IgD-negative memory B cell (primary cell): ENCODE measurements at regions not wholly inside any gene's neighbourhood (a gene's known extent, or its start where the extent isn't known, plus 50 kb on each side); places are given as distances from the start of the nearest gene placed in this dataset.

Experiments used
- H3K27ac Mint-ChIP-seq, 3 donors: one replicate each; pipeline ENCODE4 v1.8.0; 2020 to 2022; ENCODE audit warnings: mild to moderate bottlenecking in 3 of 3, mixed read lengths in 3 of 3, moderate library complexity in 1 of 3
- H3K27me3 Mint-ChIP-seq: one replicate; pipeline ENCODE4 v1.8.0; 2021; ENCODE audit warnings: mixed read lengths
- H3K36me3 Mint-ChIP-seq: one replicate; pipeline ENCODE4 v1.8.0; 2020; ENCODE audit warnings: mild to moderate bottlenecking, mixed read lengths
- H3K4me1 Mint-ChIP-seq, 3 donors: one replicate each; pipeline ENCODE4 v1.8.0; 2020 to 2022; ENCODE audit warnings: mixed read lengths in 3 of 3, mild to moderate bottlenecking in 1 of 3
- H3K4me3 Mint-ChIP-seq, 4 donors: one replicate each; pipeline ENCODE4 v1.8.0; 2020 to 2022; ENCODE audit warnings: mild to moderate bottlenecking in 4 of 4, mixed read lengths in 4 of 4, moderate library complexity in 3 of 4
- H3K9me3 Mint-ChIP-seq, 3 donors: one replicate each; pipeline ENCODE4 v1.8.0; 2020 to 2021; ENCODE audit warnings: mixed read lengths in 3 of 3, mild to moderate bottlenecking in 1 of 3

GRCh38 chr3:152091725-152092124 lies 177.0 kb upstream of the MBNL1 start:
- Mint-ChIP-seq H3K9me3 (peaks cover 0 to 2% (median 2%) of the 10 kb centered on the region in 3 donors), H3K36me3 (no peaks in the 10 kb centered on the region), H3K4me3 (no peak overlapping the region), H3K4me1 (no peaks in the 10 kb centered on the region), H3K27me3 (no peaks in the 10 kb centered on the region), H3K27ac (no peak overlapping the region)

GRCh38 chr3:152093901-152094300 lies 174.8 kb upstream of the MBNL1 start:
- no peaks in the 10 kb centered on the region for H3K27me3 Mint-ChIP-seq
- H3K9me3 Mint-ChIP-seq = peaks cover 0 to 2% (median 2%) of the 10 kb centered on the region in 3 donors
- H3K36me3 Mint-ChIP-seq = no peaks in the 10 kb centered on the region
- H3K4me3 Mint-ChIP-seq = peak overlapping the region in 1 of 4 donors; percentile 15
- H3K4me1 Mint-ChIP-seq = no peaks in the 10 kb centered on the region
- no peak overlapping the region for H3K27ac Mint-ChIP-seq

GRCh38 chr3:152094406-152094805 lies 174.3 kb upstream of the MBNL1 start:
- Mint-ChIP-seq H3K36me3 (no peaks in the 10 kb centered on the region), H3K9me3 (peaks cover 0 to 2% (median 2%) of the 10 kb centered on the region in 3 donors), H3K4me1 (no peaks in the 10 kb centered on the region), H3K4me3 (no peak overlapping the region), H3K27me3 (no peaks in the 10 kb centered on the region), H3K27ac (no peak overlapping the region)

- Mint-ChIP-seq H3K27me3 (no peaks in the 10 kb centered on the region), H3K4me3 (no peak overlapping the region), H3K4me1 (no peaks in the 10 kb centered on the region), H3K36me3 (no peaks in the 10 kb centered on the region), H3K27ac (no peak overlapping the region), H3K9me3 (peaks cover 0 to 2% (median 2%) of the 10 kb centered on the region in 3 donors)
These were observed 173.3 kb upstream of the MBNL1 start for GRCh38 chr3:152095472-152095871.

DNA sequence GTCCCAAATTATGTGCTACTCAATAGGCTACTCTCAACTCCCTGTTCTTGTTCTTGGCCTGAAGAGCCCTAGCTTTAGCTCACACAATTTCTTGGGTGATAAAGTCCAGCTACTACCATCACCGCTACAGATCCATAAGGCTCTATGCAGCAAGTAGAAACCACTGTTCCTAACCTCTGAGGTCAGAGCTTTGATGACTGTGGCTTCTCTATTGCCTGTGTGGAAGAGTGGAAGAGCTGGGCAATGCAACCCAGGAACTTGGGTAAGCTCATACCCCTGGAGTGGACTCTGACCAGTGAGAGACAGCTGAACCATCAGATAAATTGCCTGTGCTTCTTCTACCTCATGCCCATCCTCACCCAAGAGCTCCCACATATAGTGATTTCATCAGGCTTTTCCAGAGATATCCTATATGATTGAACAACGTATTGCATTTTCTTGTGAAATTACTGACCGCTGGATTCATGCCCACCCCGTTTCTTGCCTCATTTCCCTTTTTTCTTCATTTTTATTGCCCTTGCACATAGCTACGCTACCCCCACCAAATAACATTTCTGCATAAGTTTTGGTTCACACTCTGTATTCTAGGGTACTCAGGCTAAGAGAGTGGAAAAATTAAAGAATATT lies 172.3 kb upstream of the MBNL1 start:
- Mint-ChIP-seq H3K4me3 (no peak overlapping the region), H3K36me3 (no peaks in the 10 kb centered on the region), H3K4me1 (peaks cover 0 to 2% (median 0%) of the 10 kb centered on the region in 3 donors), H3K9me3 (peaks cover 0 to 2% (median 0%) of the 10 kb centered on the region in 3 donors), H3K27me3 (no peaks in the 10 kb centered on the region), H3K27ac (no peak overlapping the region)

GRCh38 chr3:152097120-152097519 lies 171.6 kb upstream of the MBNL1 start:
- H3K4me3 Mint-ChIP-seq = no peak overlapping the region
- H3K36me3 Mint-ChIP-seq = no peaks in the 10 kb centered on the region
- H3K27me3 Mint-ChIP-seq = no peaks in the 10 kb centered on the region
- H3K4me1 Mint-ChIP-seq = peaks cover 0 to 2% (median 0%) of the 10 kb centered on the region in 3 donors
- H3K27ac Mint-ChIP-seq = no peak overlapping the region
- H3K9me3 Mint-ChIP-seq = no peaks in the 10 kb centered on the region

GRCh38 chr3:152097770-152098169 lies 171.0 kb upstream of the MBNL1 start:
- Mint-ChIP-seq H3K9me3 (no peaks in the 10 kb centered on the region), H3K4me3 (no peak overlapping the region), H3K4me1 (peaks cover 0 to 2% (median 0%) of the 10 kb centered on the region in 3 donors), H3K27me3 (no peaks in the 10 kb centered on the region), H3K27ac (no peak overlapping the region), H3K36me3 (no peaks in the 10 kb centered on the region)

DNA sequence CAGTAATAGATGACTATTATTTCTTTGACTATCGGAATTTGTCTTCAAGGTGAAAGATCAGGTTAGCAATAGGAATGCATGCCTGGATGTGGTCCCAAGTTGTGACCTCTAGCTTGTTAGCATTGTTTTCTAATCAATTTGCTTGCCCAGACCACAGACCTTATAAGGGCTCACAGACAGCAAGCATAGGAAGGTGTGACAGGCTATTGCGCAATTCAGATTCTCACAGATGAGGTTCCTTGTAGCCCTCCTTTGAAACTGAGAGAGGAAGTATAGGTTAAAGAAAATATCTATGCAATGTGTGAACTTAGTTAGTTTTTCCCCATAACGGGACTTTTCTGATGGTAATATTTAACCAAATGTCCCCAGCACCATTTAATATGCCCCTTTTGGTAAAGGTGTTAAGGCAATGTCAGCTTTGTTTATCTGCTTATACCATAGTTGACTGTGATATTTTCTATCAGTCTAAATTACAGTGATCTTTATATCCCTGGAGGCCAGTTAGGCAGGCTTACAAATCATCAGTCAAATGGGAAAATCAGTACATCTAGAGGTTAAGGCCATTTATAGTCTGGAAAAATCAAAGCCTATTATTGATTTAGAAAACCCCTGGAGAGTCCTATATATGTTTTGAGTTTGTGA lies 168.1 kb upstream of the MBNL1 start:
- no peaks in the 10 kb centered on the region for H3K9me3 Mint-ChIP-seq
- no peak overlapping the region for H3K4me3 Mint-ChIP-seq
- H3K27me3 Mint-ChIP-seq = no peaks in the 10 kb centered on the region
- peaks cover 5 to 9% (median 6%) of the 10 kb centered on the region in 3 donors for H3K4me1 Mint-ChIP-seq
- no peaks in the 10 kb centered on the region for H3K36me3 Mint-ChIP-seq
- no peak overlapping the region for H3K27ac Mint-ChIP-seq

DNA sequence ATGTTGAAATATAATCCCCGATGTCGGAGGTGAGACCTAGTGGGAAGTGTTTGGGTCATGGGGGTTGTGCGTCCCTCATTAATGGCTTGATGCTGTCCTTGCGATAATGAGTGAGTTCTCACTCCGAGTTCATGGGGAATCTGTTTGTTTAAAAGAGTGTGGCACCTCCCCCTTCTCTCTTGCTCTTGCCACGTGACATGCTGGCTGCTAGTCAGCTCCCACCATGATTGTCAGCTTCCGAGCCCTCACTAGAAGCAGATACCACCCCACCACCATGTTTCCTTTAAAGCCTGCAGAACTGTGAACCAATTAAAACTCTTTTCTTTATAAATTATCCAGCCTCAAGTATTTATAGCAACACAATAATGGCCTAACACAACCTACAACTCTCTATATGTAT lies 166.3 kb upstream of the MBNL1 start:
- H3K36me3 Mint-ChIP-seq = no peaks in the 10 kb centered on the region
- H3K4me3 Mint-ChIP-seq = no peak overlapping the region
- no peaks in the 10 kb centered on the region for H3K27me3 Mint-ChIP-seq
- H3K4me1 Mint-ChIP-seq = peaks cover 5 to 9% (median 6%) of the 10 kb centered on the region in 3 donors
- no peak overlapping the region for H3K27ac Mint-ChIP-seq
- H3K9me3 Mint-ChIP-seq = no peaks in the 10 kb centered on the region

DNA sequence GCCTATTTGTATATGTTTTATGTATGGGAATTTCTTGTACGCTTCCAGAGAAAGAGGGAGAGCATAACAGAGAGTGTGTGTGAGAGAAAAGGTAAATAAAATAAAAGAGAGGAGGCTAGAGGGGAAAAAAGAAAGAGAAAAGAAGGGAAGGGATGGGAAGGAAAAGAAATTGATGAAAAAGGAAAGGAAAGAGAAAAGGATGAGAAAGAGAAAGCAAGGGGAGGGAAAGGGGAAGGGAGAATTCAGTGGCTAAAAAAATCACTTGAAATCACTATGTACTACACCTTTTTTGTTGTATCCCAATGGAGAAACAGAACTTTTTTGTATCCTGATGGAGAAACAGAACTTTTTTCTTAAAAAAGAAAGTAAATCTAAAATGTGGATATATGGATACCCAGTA lies 165.5 kb upstream of the MBNL1 start:
- Mint-ChIP-seq H3K9me3 (no peaks in the 10 kb centered on the region), H3K4me3 (no peak overlapping the region), H3K27me3 (no peaks in the 10 kb centered on the region), H3K36me3 (no peaks in the 10 kb centered on the region), H3K4me1 (peaks cover 5 to 9% (median 6%) of the 10 kb centered on the region in 3 donors), H3K27ac (no peak overlapping the region)

- no peaks in the 10 kb centered on the region for H3K36me3 Mint-ChIP-seq
- H3K4me1 Mint-ChIP-seq = peaks cover 5 to 9% (median 6%) of the 10 kb centered on the region in 3 donors
- no peaks in the 10 kb centered on the region for H3K27me3 Mint-ChIP-seq
- H3K4me3 Mint-ChIP-seq = no peak overlapping the region
- H3K9me3 Mint-ChIP-seq = no peaks in the 10 kb centered on the region
- no peak overlapping the region for H3K27ac Mint-ChIP-seq
These were observed 163.8 kb upstream of the MBNL1 start for GRCh38 chr3:152104847-152105415.

DNA sequence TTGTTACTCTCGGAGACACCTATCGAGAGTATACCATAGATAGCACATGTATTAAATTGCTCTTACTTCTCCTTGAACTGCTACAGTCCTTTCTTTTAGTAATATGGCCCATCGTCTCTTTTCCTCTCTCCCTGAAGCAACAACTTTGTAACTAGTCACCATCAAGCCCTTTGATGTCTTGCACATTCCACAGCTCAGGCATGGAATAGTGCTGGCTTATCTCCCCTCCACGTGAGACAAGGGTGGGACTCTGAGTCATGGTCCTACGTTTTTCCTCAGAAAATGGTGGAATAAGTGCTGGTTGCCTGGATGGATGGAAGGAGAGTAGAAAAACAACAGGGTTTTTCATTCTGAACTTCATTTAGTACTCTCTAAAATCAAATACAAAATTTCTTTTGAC lies 163.3 kb upstream of the MBNL1 start:
- Mint-ChIP-seq H3K27ac (peak overlapping the region in 1 of 3 donors; percentile 86), H3K4me1 (peaks cover 5 to 9% (median 6%) of the 10 kb centered on the region in 3 donors), H3K4me3 (peak overlapping the region in 1 of 4 donors; percentile 10), H3K27me3 (no peaks in the 10 kb centered on the region), H3K9me3 (no peaks in the 10 kb centered on the region), H3K36me3 (no peaks in the 10 kb centered on the region)

DNA sequence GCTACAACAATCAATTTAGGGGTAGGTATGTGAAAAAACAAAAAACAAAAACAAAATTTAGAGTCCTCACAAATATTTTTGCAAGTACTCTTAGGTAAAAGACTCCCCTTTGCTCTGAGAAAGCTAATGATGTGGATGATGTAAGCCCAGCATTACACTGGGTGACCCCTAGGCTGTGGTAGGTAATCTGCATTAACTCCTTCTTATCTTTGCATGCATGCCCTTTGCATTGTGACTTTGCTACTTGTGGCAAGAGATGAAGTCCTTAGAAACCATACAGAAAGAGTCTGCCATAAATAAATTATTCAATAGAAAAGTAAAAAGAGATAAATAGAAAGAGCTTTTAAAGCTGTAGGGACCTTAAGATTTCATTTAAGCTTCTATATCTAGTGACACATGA lies 159.7 kb upstream of the MBNL1 start:
- no peak overlapping the region for H3K4me3 Mint-ChIP-seq
- no peaks in the 10 kb centered on the region for H3K36me3 Mint-ChIP-seq
- H3K4me1 Mint-ChIP-seq = peaks cover 5 to 7% (median 6%) of the 10 kb centered on the region in 3 donors

DNA sequence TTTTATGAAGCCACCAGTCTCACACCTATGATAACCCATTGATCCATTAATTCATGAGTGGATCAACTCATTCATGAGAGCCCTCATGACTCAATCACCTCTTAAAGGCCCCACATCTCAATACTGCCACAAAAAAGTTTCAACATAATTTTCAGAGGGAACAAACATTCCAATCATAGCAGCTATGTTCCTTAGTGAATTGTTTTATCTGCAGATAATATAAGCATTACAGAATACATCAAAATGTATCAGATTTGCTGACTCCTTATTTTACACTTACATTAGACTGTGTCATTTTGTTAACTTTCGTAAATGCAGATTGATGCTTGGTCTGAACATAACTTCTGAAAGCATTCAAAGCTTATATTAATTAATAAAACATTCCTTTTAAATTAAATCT lies 155.3 kb upstream of the MBNL1 start:
- Mint-ChIP-seq H3K27me3 (no peaks in the 10 kb centered on the region), H3K4me1 (no peaks in the 10 kb centered on the region), H3K27ac (no peak overlapping the region), H3K4me3 (no peak overlapping the region), H3K9me3 (peaks cover 0 to 8% (median 2%) of the 10 kb centered on the region in 3 donors), H3K36me3 (no peaks in the 10 kb centered on the region)

More for the DNA sequence above, 159.7 kb upstream of the MBNL1 start:
- H3K27me3 Mint-ChIP-seq = no peaks in the 10 kb centered on the region
- H3K9me3 Mint-ChIP-seq = no peaks in the 10 kb centered on the region
- no peak overlapping the region for H3K27ac Mint-ChIP-seq

GRCh38 chr3:152113992-152114651 lies 154.6 kb upstream of the MBNL1 start:
- Mint-ChIP-seq H3K27me3 (no peaks in the 10 kb centered on the region), H3K4me1 (no peaks in the 10 kb centered on the region), H3K36me3 (no peaks in the 10 kb centered on the region), H3K9me3 (peaks cover 0 to 8% (median 2%) of the 10 kb centered on the region in 3 donors), H3K4me3 (no peak overlapping the region), H3K27ac (no peak overlapping the region)
